Transverse colon (tissue), 4 donors: ENCODE measurements at regions not wholly inside any gene's neighbourhood (a gene's known extent, or its start where the extent isn't known, plus 50 kb on each side); places are given as distances from the start of the nearest gene placed in this dataset.
A peak's percentile ranks its signal among the peaks of the same experiment; 100 is the strongest.

ENCODE experiments used
- DNase-seq: peaks from one replicate; pipeline ENCODE4 v3.0.0-alpha.2; 2019
- H3K27ac ChIP-seq, 4 donors: fragments of 200-600 bp; sonication (generic); 2 replicates each; pipeline ENCODE4 v1.5.1; 2016 to 2018; ENCODE audit warnings: inconsistent platforms in 4 of 4
- H3K27me3 ChIP-seq: fragments of 200-600 bp; sonication (generic); 2 replicates; pipeline ENCODE4 v1.5.1; 2017; ENCODE audit warnings: inconsistent platforms
- H3K36me3 ChIP-seq, 4 donors: fragments of 200-600 bp; sonication (generic); 2 replicates each; pipeline ENCODE4 v1.5.1; 2017 to 2019; ENCODE audit warnings: inconsistent platforms in 4 of 4
- H3K4me1 ChIP-seq, 4 donors: fragments of 200-600 bp; sonication (generic); 2 replicates each; pipeline ENCODE4 v1.5.1; 2017 to 2020; ENCODE audit warnings: inconsistent platforms in 4 of 4
- H3K4me3 ChIP-seq, 4 donors: fragments of 200-600 bp; sonication (generic); 1 replicate in 1 of 4; 2 replicates in 3 of 4; pipeline versions ENCODE4 v1.5.1 to v1.6.1; 2017 to 2019; ENCODE audit warnings: inconsistent platforms in 4 of 4
- H3K9me3 ChIP-seq, 2 donors: fragments of 200-600 bp; sonication (generic); 2 replicates each; pipeline ENCODE4 v1.5.1; 2017 to 2019; ENCODE audit warnings: inconsistent platforms in 2 of 2
- CTCF ChIP-seq, 5 experiments: fragments of 200-600 bp in 3 of 5; fragments of 450-650 bp in 2 of 5; sonication (generic) in 3 of 5; IDR thresholded peaks; 1 replicate in 2 of 5; 2 replicates in 3 of 5; pipeline ENCODE4 v1.5.1; 2016 to 2017; ENCODE audit warnings: antibody characterized with exemption in 5 of 5, inconsistent platforms in 3 of 5, mild to moderate bottlenecking in 2 of 5, moderate library complexity in 1 of 5
- EP300 ChIP-seq: sonication (generic); formaldehyde crosslinking; IDR thresholded peaks from one replicate; pipeline ENCODE4 v1.6.1; 2017; ENCODE audit warnings: antibody characterized with exemption, low read depth
- POLR2A ChIP-seq: fragments of 450-650 bp; IDR thresholded peaks from one replicate; pipeline ENCODE4 v1.6.1; 2016; ENCODE audit warnings: antibody characterized with exemption, mild to moderate bottlenecking, moderate library complexity
- POLR2AphosphoS5 ChIP-seq, 3 donors: sonication (generic); formaldehyde crosslinking; IDR thresholded peaks; one replicate each; pipeline ENCODE4 v1.6.1; 2016; ENCODE audit warnings: antibody characterized with exemption in 3 of 3
- WGBS, 2 donors: methylation state at CpG; one replicate each; pipeline ENCODE4 v1.1.5; 2018; ENCODE audit warnings: low coverage in 1 of 2; 5-methylcytosine and 5-hydroxymethylcytosine counted together
- in situ Hi-C, 4 donors: fragments of 200-750 bp; cut with MboI; loops; one replicate each; pipeline versions ENCODE4 v1.15.0 to v1.15.1; 2017; ENCODE audit warnings: low sequenced_read_pairs in 3 of 4, low pct_ligation_motif_present in 1 of 4, low pct_unique_long_range_greater_than_20kb in 1 of 4
- intact Hi-C: fragments of 100-400 bp; cut with DNase I; formaldehyde crosslinking; loops from one replicate; pipeline ENCODE4 v1.15.1; 2023; ENCODE audit warnings: low total_unique reads

GRCh38 chr2:144333143-144333555 lies 186.8 kb downstream of the ZEB2 start:
- no peak for TF ChIP-seq CTCF (IDR thresholded peaks at IDR 0.05)
- TF ChIP-seq POLR2AphosphoS5 (IDR thresholded peaks at IDR 0.05), result no peak
- no peak for TF ChIP-seq POLR2A
- no peak for TF ChIP-seq EP300
- Histone ChIP-seq H3K27ac (peak overlapping the region; percentile 91 to 92 (median 92)), H3K4me1 (peaks cover 0 to 19% (median 9%) of the 10 kb centered on the region in 4 donors), H3K4me3 (peak overlapping the region in 3 of 4 donors; percentile 73 to 84 (median 83)), H3K36me3 (no peaks in the 10 kb centered on the region), H3K9me3 (no peaks in the 10 kb centered on the region), H3K27me3 (no peaks in the 10 kb centered on the region)
- in situ Hi-C loops, result no loop called here
- WGBS, 2 donors, result 60 to 61% methylated on average over 9 of the region's 9 CpGs
- intact Hi-C loops, result loop anchor here (10.0 kb wide), 1 partner anchor 182 kb away; no protein-coding TSS in a partner anchor
- no peak for DNase-seq

GRCh38 chr2:144332356-144333142 lies 187.4 kb downstream of the ZEB2 start:
- TF ChIP-seq EP300 (no peak), POLR2AphosphoS5 (IDR thresholded peaks at IDR 0.05) (peak; percentile 33 to 70 (median 67)), POLR2A (peak; percentile 65), CTCF (IDR thresholded peaks at IDR 0.05) (no peak)
- no peaks in the 10 kb centered on the region for H3K27me3 ChIP-seq
- H3K9me3 ChIP-seq, result no peaks in the 10 kb centered on the region
- intact Hi-C loops (loop anchor here (10.0 kb wide), 1 partner anchor 182 kb away; no protein-coding TSS in a partner anchor), in situ Hi-C loops (no loop called here)
- DNase-seq, result peak; percentile 91
- no peaks in the 10 kb centered on the region for H3K36me3 ChIP-seq
- 0 to 3% methylated on average over 7 to 48 of the region's 77 CpGs for WGBS, 2 donors
- H3K4me1 ChIP-seq, result peaks cover 0 to 19% (median 9%) of the 10 kb centered on the region in 4 donors
- peak overlapping the region; percentile 91 to 92 (median 92) for H3K27ac ChIP-seq
- H3K4me3 ChIP-seq, result peak overlapping the region; percentile 43 to 84 (median 78)

- 0 to 1% methylated on average over 1 to 51 of the region's 66 CpGs for WGBS, 2 donors
Measured at GRCh38 chr2:144331674-144332355, 188.1 kb downstream of the ZEB2 start.

More at GRCh38 chr2:144331674-144332355, 188.1 kb downstream of the ZEB2 start:
- in situ Hi-C loops (no loop called here), intact Hi-C loops (loop anchor here (10.0 kb wide), 1 partner anchor 183 kb away; no protein-coding TSS in a partner anchor)
- Histone ChIP-seq H3K4me1 (peaks cover 0 to 19% (median 9%) of the 10 kb centered on the region in 4 donors), H3K27me3 (no peaks in the 10 kb centered on the region), H3K27ac (peak overlapping the region; percentile 91 to 92 (median 92)), H3K9me3 (no peaks in the 10 kb centered on the region), H3K4me3 (peak overlapping the region; percentile 33 to 84 (median 78)), H3K36me3 (no peaks in the 10 kb centered on the region)
- DNase-seq, result no peak
- peak in 1 of 5 experiments; percentile 26 for TF ChIP-seq CTCF (IDR thresholded peaks at IDR 0.05)
- peak; percentile 45 to 76 (median 60) for TF ChIP-seq POLR2AphosphoS5 (IDR thresholded peaks at IDR 0.05)
- TF ChIP-seq EP300, result peak; percentile 8
- TF ChIP-seq POLR2A, result peak; percentile 17
